OCI-LY1 (cell line): ENCODE measurements at regions not wholly inside any gene's neighbourhood (a gene's known extent, or its start where the extent isn't known, plus 50 kb on each side); places are given as distances from the start of the nearest gene placed in this dataset.

ENCODE experiments used
- H2AFZ ChIP-seq: fragments of 200-600 bp; sonication (generic), shearing (Covaris generic); 2 replicates; pipeline ENCODE4 v1.6.0; 2014; ENCODE audit warnings: antibody characterized with exemption, mild to moderate bottlenecking, low read length
- H3F3A ChIP-seq: fragments of 200-600 bp; sonication (generic), shearing (Covaris generic); 2 replicates; pipeline ENCODE4 v1.6.0; 2014; ENCODE audit warnings: mild to moderate bottlenecking, antibody characterized with exemption, low read length, moderate library complexity; ENCODE audit not compliant: insufficient read depth
- H3K27ac ChIP-seq: fragments of 200-600 bp; sonication (generic); 2 replicates; pipeline ENCODE4 v1.5.1; 2014; ENCODE audit warnings: low read length, mixed run types, mild to moderate bottlenecking, low read depth; ENCODE audit not compliant: poor library complexity, severe bottlenecking
- H3K27me3 ChIP-seq: fragments of 200-600 bp; sonication (generic); 2 replicates; pipeline ENCODE4 v1.6.0; 2014; ENCODE audit warnings: antibody characterized with exemption, mild to moderate bottlenecking, low read length, moderate library complexity; ENCODE audit not compliant: insufficient read depth
- H3K36me3 ChIP-seq: fragments of 200-600 bp; sonication (generic); 2 replicates; pipeline ENCODE4 v1.6.1; 2014; ENCODE audit warnings: mild to moderate bottlenecking, antibody characterized with exemption, low read length, moderate library complexity, mixed read lengths; ENCODE audit not compliant: insufficient read depth
- H3K4me1 ChIP-seq: fragments of 200-600 bp; sonication (generic); 2 replicates; pipeline ENCODE4 v1.5.1; 2014; ENCODE audit warnings: mild to moderate bottlenecking, low read length, moderate library complexity; ENCODE audit not compliant: insufficient read depth, severe bottlenecking
- H3K4me2 ChIP-seq: fragments of 200-600 bp; sonication (generic), shearing (Covaris generic); 2 replicates; pipeline ENCODE4 v1.6.1; 2014; ENCODE audit warnings: low read length
- H3K4me3 ChIP-seq: fragments of 200-600 bp; sonication (generic); 2 replicates; pipeline ENCODE4 v1.5.1; 2014; ENCODE audit warnings: low read length, low read depth, mild to moderate bottlenecking, mixed read lengths; ENCODE audit not compliant: poor library complexity, severe bottlenecking
- H3K79me2 ChIP-seq: fragments of 200-600 bp; shearing (Covaris generic); 2 replicates; pipeline ENCODE4 v1.6.1; 2016; ENCODE audit warnings: mixed run types, low read length, mixed read lengths; ENCODE audit not compliant: insufficient read depth
- H3K9ac ChIP-seq: fragments of 200-600 bp; sonication (generic), shearing (Covaris generic); 2 replicates; pipeline ENCODE4 v1.6.1; 2014; ENCODE audit warnings: mild to moderate bottlenecking, low read length, mixed read lengths
- H3K9me2 ChIP-seq: fragments of 200-600 bp; sonication (generic), shearing (Covaris generic); 2 replicates; pipeline ENCODE4 v1.6.1; 2014; ENCODE audit warnings: low read depth, mild to moderate bottlenecking, low read length, mixed read lengths
- H3K9me3 ChIP-seq: fragments of 200-600 bp; shearing (Covaris generic); 2 replicates; pipeline ENCODE4 v1.6.1; 2014; ENCODE audit warnings: low read length, mixed read lengths
- H4K20me1 ChIP-seq: fragments of 200-600 bp; sonication (generic), shearing (Covaris generic); 2 replicates; pipeline ENCODE4 v1.6.0; 2016; ENCODE audit warnings: mild to moderate bottlenecking, low read length; ENCODE audit not compliant: insufficient read depth
- CTCF ChIP-seq: fragments of 200-600 bp; sonication (generic), shearing (Covaris generic); IDR thresholded peaks from 2 replicates; pipeline ENCODE4 v1.5.1; 2017; ENCODE audit warnings: mild to moderate bottlenecking, antibody characterized with exemption, low read length, moderate library complexity, mixed read lengths
- EZH2 ChIP-seq: fragments of 200-600 bp; sonication (generic), shearing (Covaris generic); IDR thresholded peaks from 2 replicates; pipeline ENCODE4 v1.8.0; 2017; ENCODE audit warnings: borderline replicate concordance, mixed run types, mild to moderate bottlenecking, antibody characterized with exemption, low read length, moderate library complexity, mixed read lengths

DNA sequence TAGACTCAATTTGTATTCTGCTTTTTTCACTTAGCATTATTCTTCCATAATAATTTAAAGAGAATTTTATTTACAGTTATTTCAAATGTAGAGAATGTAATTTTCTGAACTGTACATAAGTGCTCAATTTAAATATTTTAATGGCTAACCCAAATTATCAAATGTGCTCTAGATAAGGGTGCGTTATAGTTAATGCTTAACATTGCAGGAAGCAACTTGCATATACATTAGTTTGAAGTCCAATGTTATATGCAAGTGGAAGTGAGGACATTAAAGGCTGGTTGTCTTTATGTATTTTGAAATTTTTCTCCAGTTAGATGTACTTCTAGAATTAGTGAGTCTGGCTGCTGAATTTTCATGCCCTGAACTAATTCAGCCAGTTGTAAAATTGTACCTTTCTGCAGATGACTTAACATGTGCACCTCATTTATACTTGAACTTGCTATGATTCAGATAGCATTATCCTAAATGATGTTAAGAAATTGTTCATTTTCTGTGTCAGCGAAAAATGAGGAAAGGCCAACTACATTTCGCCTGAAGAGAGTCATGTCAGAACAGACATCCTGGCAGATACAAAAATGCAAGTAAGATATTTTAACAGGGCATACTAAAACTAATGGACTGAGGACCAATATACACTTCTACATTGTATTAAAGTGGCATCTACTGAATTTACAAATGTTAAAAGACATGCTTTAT is 59.2 kb upstream of the GAREM1 start:
- H3K4me1 ChIP-seq = no peaks in the 10 kb centered on the region
- H3F3A ChIP-seq = no peaks in the 10 kb centered on the region
- no peak overlapping the region for H3K9ac ChIP-seq
- no peaks in the 10 kb centered on the region for H3K9me2 ChIP-seq
- H3K27me3 ChIP-seq = no peaks in the 10 kb centered on the region
- H3K9me3 ChIP-seq = no peaks in the 10 kb centered on the region
- no peak overlapping the region for H3K27ac ChIP-seq
- no peaks in the 10 kb centered on the region for H3K79me2 ChIP-seq
- TF ChIP-seq EZH2 (no peak), CTCF (no peak)
- no peaks in the 10 kb centered on the region for H3K36me3 ChIP-seq
- no peak overlapping the region for H2AFZ ChIP-seq
- H3K4me2 ChIP-seq = no peak overlapping the region
- H3K4me3 ChIP-seq = no peak overlapping the region
- H4K20me1 ChIP-seq = no peaks in the 10 kb centered on the region

DNA sequence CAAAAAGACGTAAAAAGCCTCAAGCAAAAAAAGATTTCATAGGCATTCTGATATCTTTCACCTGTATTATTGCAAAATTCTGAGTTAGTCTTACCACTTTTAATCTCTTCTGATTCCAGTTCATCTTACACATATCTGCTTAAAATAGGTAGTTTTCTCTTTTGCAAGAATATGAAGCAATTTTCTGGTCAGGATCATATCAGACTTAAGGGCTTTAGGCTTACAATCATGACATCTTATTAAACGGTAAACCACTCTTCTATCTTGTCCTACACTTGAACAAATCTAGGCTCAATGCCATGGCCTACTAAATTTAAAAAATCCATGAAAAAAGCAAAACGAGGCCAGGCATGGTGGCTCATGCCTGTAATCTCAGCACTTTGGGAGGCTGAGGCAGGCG is 50.1 kb upstream of the GAREM1 start:
- no peaks in the 10 kb centered on the region for H3K27me3 ChIP-seq

More for the DNA sequence above, 50.1 kb upstream of the GAREM1 start:
- H3K9me2 ChIP-seq = no peaks in the 10 kb centered on the region
- H3K4me1 ChIP-seq = no peaks in the 10 kb centered on the region
- H2AFZ ChIP-seq = no peak overlapping the region
- H3K36me3 ChIP-seq = no peaks in the 10 kb centered on the region
- no peak overlapping the region for H3K27ac ChIP-seq
- no peak for TF ChIP-seq CTCF
- no peaks in the 10 kb centered on the region for H3K79me2 ChIP-seq
- H3F3A ChIP-seq = no peaks in the 10 kb centered on the region
- no peak overlapping the region for H3K4me3 ChIP-seq
- H3K4me2 ChIP-seq = no peak overlapping the region
- H3K9me3 ChIP-seq = no peaks in the 10 kb centered on the region
- no peak overlapping the region for H3K9ac ChIP-seq
- H4K20me1 ChIP-seq = no peaks in the 10 kb centered on the region
